ENCODE measurements at regions not wholly inside any gene's neighbourhood (a gene's known extent, or its start where the extent isn't known, plus 50 kb on each side); places are given as distances from the start of the nearest gene placed in this dataset.
"Not testable (repeated sequence)": the region's sequence is repeated elsewhere in the genome, so short reads cannot be mapped to it uniquely, and the experiment has no call there.

GRCh38 chr5:97986069-97986468 lies 787.4 kb upstream of the RGMB start:
- TF ChIP-seq, protein P1, sequence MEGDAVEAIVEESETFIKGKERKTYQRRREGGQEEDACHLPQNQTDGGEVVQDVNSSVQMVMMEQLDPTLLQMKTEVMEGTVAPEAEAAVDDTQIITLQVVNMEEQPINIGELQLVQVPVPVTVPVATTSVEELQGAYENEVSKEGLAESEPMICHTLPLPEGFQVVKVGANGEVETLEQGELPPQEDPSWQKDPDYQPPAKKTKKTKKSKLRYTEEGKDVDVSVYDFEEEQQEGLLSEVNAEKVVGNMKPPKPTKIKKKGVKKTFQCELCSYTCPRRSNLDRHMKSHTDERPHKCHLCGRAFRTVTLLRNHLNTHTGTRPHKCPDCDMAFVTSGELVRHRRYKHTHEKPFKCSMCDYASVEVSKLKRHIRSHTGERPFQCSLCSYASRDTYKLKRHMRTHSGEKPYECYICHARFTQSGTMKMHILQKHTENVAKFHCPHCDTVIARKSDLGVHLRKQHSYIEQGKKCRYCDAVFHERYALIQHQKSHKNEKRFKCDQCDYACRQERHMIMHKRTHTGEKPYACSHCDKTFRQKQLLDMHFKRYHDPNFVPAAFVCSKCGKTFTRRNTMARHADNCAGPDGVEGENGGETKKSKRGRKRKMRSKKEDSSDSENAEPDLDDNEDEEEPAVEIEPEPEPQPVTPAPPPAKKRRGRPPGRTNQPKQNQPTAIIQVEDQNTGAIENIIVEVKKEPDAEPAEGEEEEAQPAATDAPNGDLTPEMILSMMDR (IDR thresholded peaks at IDR 0.05; ENCODE audit: extremely low read depth, missing control alignments), result no peak
- DNase-seq (ENCODE audit: low spot score), result no peak

DNA sequence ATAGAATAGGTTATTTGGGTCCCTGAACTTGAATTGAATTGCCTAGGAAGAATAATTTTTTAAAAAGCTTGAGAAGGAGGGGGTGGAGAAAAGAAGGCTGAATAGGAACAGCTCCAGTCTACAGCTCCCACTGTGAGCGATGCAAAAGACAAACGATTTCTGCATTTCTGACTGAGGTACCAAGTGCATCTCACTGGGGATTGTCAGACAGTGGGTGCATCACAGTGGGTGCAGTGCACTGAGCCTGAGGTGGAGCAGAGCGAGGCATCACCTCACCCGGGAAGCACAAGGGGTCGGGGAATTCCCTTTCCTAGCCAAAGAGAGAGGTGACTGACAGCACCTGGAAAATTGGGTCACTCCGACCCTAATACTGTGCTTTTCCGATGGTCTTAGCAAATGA lies 782.2 kb upstream of the RGMB start:
- TF ChIP-seq, protein P1 (IDR thresholded peaks at IDR 0.05; ENCODE audit: extremely low read depth, missing control alignments), result no peak
- no peak for DNase-seq (ENCODE audit: low spot score)

GRCh38 chr5:97998941-97999340 lies 774.5 kb upstream of the RGMB start:
- TF ChIP-seq, protein P1 (IDR thresholded peaks at IDR 0.05; ENCODE audit: extremely low read depth, missing control alignments), result no peak
- DNase-seq (ENCODE audit: low spot score), result no peak

DNA sequence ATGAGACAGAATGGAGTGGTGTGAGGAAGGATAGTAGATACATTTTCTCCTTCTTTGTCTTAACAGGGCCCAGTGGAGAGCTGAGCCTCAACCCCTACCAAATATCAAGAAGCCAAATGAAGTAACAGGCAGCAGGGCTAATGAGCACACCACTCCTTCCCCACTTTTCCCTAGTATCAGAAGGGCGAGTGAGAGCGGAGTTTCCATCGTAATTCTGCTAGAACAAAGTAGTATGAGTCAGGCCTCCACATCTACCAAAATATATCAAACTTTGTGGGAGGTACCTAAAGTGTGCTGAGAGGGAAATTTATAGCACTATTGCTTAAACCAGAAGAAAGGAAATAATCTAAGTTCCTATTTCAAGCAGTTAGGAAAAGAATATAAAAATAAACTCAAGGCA lies 769.0 kb upstream of the RGMB start:
- DNase-seq (ENCODE audit: low spot score), result no peak
- TF ChIP-seq, protein P1 (IDR thresholded peaks at IDR 0.05; ENCODE audit: extremely low read depth, missing control alignments), result no peak

DNA sequence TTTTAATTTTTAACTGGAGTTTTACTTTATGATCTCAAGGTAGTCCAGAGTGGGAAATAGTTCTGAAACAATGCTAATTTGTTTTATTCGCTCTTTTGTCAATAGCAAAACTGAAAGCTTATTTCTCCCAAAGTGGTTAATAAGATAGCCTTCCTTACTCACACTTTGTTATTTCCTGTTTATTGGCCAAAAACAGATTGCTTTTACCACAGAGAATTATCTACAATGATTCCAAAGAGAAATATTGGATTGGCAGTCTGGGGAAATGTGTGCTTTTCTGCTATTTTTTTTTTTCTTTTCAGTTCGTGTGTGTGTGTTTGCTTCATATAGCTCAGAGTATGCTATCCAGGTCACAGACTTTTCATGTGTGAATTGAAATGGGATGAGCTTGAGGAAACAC lies 756.7 kb upstream of the RGMB start:
- DNase-seq (ENCODE audit: low spot score), result no peak
- TF ChIP-seq, protein P1 (IDR thresholded peaks at IDR 0.05; ENCODE audit: extremely low read depth, missing control alignments), result no peak

- DNase-seq (ENCODE audit: low spot score), result not testable (repeated sequence)
Observed at GRCh38 chr5:98030273-98030672, 743.2 kb upstream of the RGMB start.

- DNase-seq (ENCODE audit: low spot score), result not testable (repeated sequence)
Observed at GRCh38 chr5:98031036-98031435, 742.4 kb upstream of the RGMB start.

DNA sequence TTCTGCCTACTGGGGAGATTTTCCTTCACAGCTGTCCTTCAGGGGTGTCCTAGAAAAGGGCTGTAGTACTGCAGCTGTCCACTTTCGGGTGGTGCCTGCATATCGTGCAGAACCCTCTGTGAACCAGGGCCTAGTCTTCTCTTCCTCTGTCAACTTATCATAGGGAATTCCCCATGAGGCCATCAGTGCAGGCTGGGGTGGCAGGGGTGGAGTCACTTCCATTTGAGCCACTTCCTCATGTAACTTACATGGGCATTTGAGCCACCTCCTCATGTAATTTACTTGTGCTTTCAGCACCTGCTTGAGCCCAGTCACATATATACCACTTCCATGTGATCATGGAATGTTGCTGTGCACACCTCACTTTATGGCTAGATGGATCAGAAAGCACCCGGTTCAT lies 742.0 kb upstream of the RGMB start:
- TF ChIP-seq, protein P1 (IDR thresholded peaks at IDR 0.05; ENCODE audit: extremely low read depth, missing control alignments), result no peak
- DNase-seq (ENCODE audit: low spot score), result no peak

DNA sequence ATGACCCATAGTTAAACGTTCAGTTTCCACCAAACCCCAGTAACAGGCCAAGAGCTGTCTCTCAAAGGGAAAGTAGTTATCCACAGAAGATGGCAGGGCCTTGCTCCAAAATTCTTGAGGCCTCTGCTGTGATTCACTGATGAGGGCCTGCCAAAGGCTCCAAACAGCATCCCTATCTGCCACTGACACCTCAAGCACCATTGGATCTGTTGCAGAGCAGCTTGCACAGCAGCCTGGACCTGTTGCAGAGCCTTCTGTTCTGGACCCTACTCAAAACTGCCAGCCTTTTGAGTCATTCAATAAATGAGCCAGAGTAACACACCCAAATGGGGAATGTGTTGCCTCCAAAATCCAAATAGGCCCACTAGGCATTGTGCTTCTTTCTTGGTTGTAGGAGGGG lies 741.5 kb upstream of the RGMB start:
- TF ChIP-seq, protein P1 (IDR thresholded peaks at IDR 0.05; ENCODE audit: extremely low read depth, missing control alignments), result no peak
- no peak for DNase-seq (ENCODE audit: low spot score)

All from GM20000 (cell line).